Endothelial cell of umbilical vein (primary cell): ENCODE measurements at regions not wholly inside any gene's neighbourhood (a gene's known extent, or its start where the extent isn't known, plus 50 kb on each side); places are given as distances from the start of the nearest gene placed in this dataset.

Source experiments
- BruUV-seq: library from RNA; stranded (reverse); fragments of 400-500 nt; replicated peaks from 2 replicates; lab custom pipeline; 2021; lab: Mats Ljungman, UMichigan
- CTCF ChIA-PET: fragments of 300-600, 350-600 bp; sonication (Branson Sonifier 250); formaldehyde crosslinking; loops from one replicate; lab custom pipeline; 2021; ENCODE audit warnings: antibody characterized with exemption, inconsistent platforms; lab: Charles Lee
- POLR2A ChIA-PET: fragments of 300-600, 350-600 bp; sonication (Branson Sonifier 250); formaldehyde crosslinking; loops from one replicate; lab custom pipeline; 2021; ENCODE audit warnings: antibody characterized with exemption, inconsistent platforms; lab: Charles Lee
- DNase-seq: peaks from one replicate; pipeline ENCODE4 v3.0.0-alpha.2; 2011; ENCODE audit warnings: low read depth, low spot score
- FAIRE-seq: peaks from 2 replicates; lab custom pipeline; 2011; peaks lifted over from hg19 to GRCh38; lab: Jason Lieb, UNC
- H2AFZ ChIP-seq: 2 replicates; pipeline ENCODE4 v1.6.0; 2012; ENCODE audit warnings: low read depth, low read length, control low read depth, inconsistent platforms
- H3K27ac ChIP-seq: 2 replicates; pipeline ENCODE4 v1.5.1; 2011; ENCODE audit warnings: low read depth, mild to moderate bottlenecking, control low read depth, low read length, moderate library complexity; ENCODE audit not compliant: insufficient read depth
- H3K27me3 ChIP-seq, 2 experiments: 2 replicates each; pipeline versions ENCODE4 v1.6.0 to v1.6.1; 2011; ENCODE audit warnings: low read length in 2 of 2, mixed read lengths in 1 of 2; ENCODE audit not compliant: control insufficient read depth in 2 of 2, insufficient read depth in 2 of 2
- H3K36me3 ChIP-seq, 2 experiments: 2 replicates in 1 of 2; 3 replicates in 1 of 2; pipeline ENCODE4 v1.5.1; 2011; ENCODE audit warnings: low read length in 2 of 2, mild to moderate bottlenecking in 1 of 2, moderate library complexity in 1 of 2; ENCODE audit not compliant: control insufficient read depth in 2 of 2, insufficient read depth in 2 of 2; ENCODE audit errors: extremely low read depth in 1 of 2
- H3K4me1 ChIP-seq: 3 replicates; pipeline ENCODE4 v1.5.1; 2011; ENCODE audit warnings: mild to moderate bottlenecking, low read length; ENCODE audit not compliant: control insufficient read depth, insufficient read depth; ENCODE audit errors: extremely low read depth
- H3K4me2 ChIP-seq: 2 replicates; pipeline ENCODE4 v1.6.1; 2011; ENCODE audit warnings: low read length, control low read depth, mixed read lengths; ENCODE audit not compliant: insufficient read depth
- H3K4me3 ChIP-seq, 3 experiments: fragments of 200-600 bp in 1 of 3; sonication (generic), shearing (Covaris generic) in 1 of 3; replicated peaks in 1 of 3; 2 replicates each; pipeline ENCODE4 v1.5.1; 2011 to 2016; ENCODE audit warnings: control low read depth in 3 of 3, low read length in 3 of 3, mild to moderate bottlenecking in 2 of 3, inconsistent platforms in 1 of 3, low read depth in 1 of 3, moderate library complexity in 1 of 3; ENCODE audit not compliant: insufficient read depth in 1 of 3
- H3K79me2 ChIP-seq: 2 replicates; pipeline ENCODE4 v1.6.0; 2012; ENCODE audit warnings: low read length, inconsistent platforms; ENCODE audit not compliant: control insufficient read depth, insufficient read depth
- H3K9ac ChIP-seq: replicated peaks from 2 replicates; pipeline ENCODE3; 2011; ENCODE audit warnings: low read length, control low read depth; ENCODE audit not compliant: insufficient read depth; ENCODE audit errors: extremely low read depth
- H3K9me1 ChIP-seq: replicated peaks from 3 replicates; pipeline ENCODE4 v1.6.0; 2011; ENCODE audit warnings: mild to moderate bottlenecking, low read length; ENCODE audit not compliant: control insufficient read depth, insufficient read depth; ENCODE audit errors: extremely low read depth
- H3K9me3 ChIP-seq: replicated peaks from 2 replicates; pipeline ENCODE4 v1.5.1; 2012; ENCODE audit warnings: low read length, inconsistent platforms; ENCODE audit not compliant: control insufficient read depth, insufficient read depth
- H4K20me1 ChIP-seq: replicated peaks from 2 replicates; pipeline ENCODE3; 2011; ENCODE audit warnings: mild to moderate bottlenecking, low read length; ENCODE audit not compliant: control insufficient read depth, insufficient read depth; ENCODE audit errors: extremely low read depth
- EZH2 ChIP-seq: IDR thresholded peaks from 2 replicates; pipeline ENCODE4 v1.6.1; 2012; ENCODE audit warnings: borderline replicate concordance, low read depth, mild to moderate bottlenecking, moderate library complexity, low read length, inconsistent platforms; ENCODE audit not compliant: severe bottlenecking
- FOS ChIP-seq: IDR thresholded peaks from 2 replicates; pipeline ENCODE4 v1.6.1; 2011; ENCODE audit warnings: mild to moderate bottlenecking, low read length, moderate library complexity, borderline replicate concordance; ENCODE audit not compliant: insufficient read depth
- GATA2 ChIP-seq: IDR thresholded peaks from 2 replicates; pipeline ENCODE4 v1.7.0; 2011; ENCODE audit warnings: low read depth, mild to moderate bottlenecking, moderate library complexity, mixed read lengths, low read length; ENCODE audit not compliant: insufficient read length, insufficient read depth
- JUN ChIP-seq: IDR thresholded peaks from 2 replicates; pipeline ENCODE4 v1.6.1; 2011; ENCODE audit warnings: borderline replicate concordance, low read depth; ENCODE audit not compliant: insufficient read length, insufficient read depth
- MAX ChIP-seq: IDR thresholded peaks from 2 replicates; pipeline ENCODE4 v1.6.1; 2011; ENCODE audit not compliant: insufficient read depth, insufficient read length
- MYC ChIP-seq: IDR thresholded peaks from one replicate; pipeline ENCODE4 v1.6.1; 2011; ENCODE audit warnings: mild to moderate bottlenecking, low read depth, low read length
- POLR2A ChIP-seq: IDR thresholded peaks from 2 replicates; pipeline ENCODE4 v1.6.1; 2012; ENCODE audit warnings: low read depth, mild to moderate bottlenecking, control low read depth, low read length
- POLR2AphosphoS5 ChIP-seq: IDR thresholded peaks from 2 replicates; pipeline ENCODE4 v1.6.1; 2012; ENCODE audit warnings: low read depth, mild to moderate bottlenecking, control low read depth, low read length, moderate library complexity; ENCODE audit not compliant: insufficient read depth
- dilution Hi-C: fragments of 300-500 bp; cut with MboI; formaldehyde crosslinking; loops from one replicate; pipeline ENCODE4 v1.15.0; 2019; ENCODE audit warnings: low sequenced_read_pairs; ENCODE audit not compliant: extremely low pct_ligation_motif_present
- intact Hi-C: fragments of 100-400 bp; cut with micrococcal nuclease; formaldehyde crosslinking; loops from one replicate; pipeline ENCODE4 v1.10.0; 2022
- TF ChIP-seq, protein P1 (sequence below), 2 donors: IDR thresholded peaks; 1 replicate in 1 of 2; 2 replicates in 1 of 2; pipeline ENCODE4 v1.5.1; 2011; ENCODE audit warnings: low read length in 2 of 2, mild to moderate bottlenecking in 2 of 2, moderate library complexity in 2 of 2, control low read depth in 1 of 2, inconsistent platforms in 1 of 2, low read depth in 1 of 2; ENCODE audit not compliant: insufficient read depth in 1 of 2; ENCODE audit errors: extremely low read depth in 1 of 2

- dilution Hi-C loops, result no loop called here
Observed at GRCh38 chr20:18929800-18930199, 116.2 kb downstream of the SCP2D1 start.

More at GRCh38 chr20:18929800-18930199, 116.2 kb downstream of the SCP2D1 start:
- Histone ChIP-seq H3K4me3 (no peak overlapping the region), H3K36me3 (no peaks in the 10 kb centered on the region), H3K9ac (no peak overlapping the region), H4K20me1 (no peaks in the 10 kb centered on the region), H3K27ac (no peak overlapping the region), H3K4me2 (no peak overlapping the region), H2AFZ (no peak overlapping the region), H3K79me2 (no peaks in the 10 kb centered on the region), H3K9me3 (no peaks in the 10 kb centered on the region), H3K27me3 (no peaks in the 10 kb centered on the region), H3K9me1 (no peaks in the 10 kb centered on the region), H3K4me1 (no peaks in the 10 kb centered on the region)
- intact Hi-C loops, result no loop called here
- TF ChIP-seq GATA2, result no peak
- no peak for TF ChIP-seq JUN
- TF ChIP-seq, protein P1, sequence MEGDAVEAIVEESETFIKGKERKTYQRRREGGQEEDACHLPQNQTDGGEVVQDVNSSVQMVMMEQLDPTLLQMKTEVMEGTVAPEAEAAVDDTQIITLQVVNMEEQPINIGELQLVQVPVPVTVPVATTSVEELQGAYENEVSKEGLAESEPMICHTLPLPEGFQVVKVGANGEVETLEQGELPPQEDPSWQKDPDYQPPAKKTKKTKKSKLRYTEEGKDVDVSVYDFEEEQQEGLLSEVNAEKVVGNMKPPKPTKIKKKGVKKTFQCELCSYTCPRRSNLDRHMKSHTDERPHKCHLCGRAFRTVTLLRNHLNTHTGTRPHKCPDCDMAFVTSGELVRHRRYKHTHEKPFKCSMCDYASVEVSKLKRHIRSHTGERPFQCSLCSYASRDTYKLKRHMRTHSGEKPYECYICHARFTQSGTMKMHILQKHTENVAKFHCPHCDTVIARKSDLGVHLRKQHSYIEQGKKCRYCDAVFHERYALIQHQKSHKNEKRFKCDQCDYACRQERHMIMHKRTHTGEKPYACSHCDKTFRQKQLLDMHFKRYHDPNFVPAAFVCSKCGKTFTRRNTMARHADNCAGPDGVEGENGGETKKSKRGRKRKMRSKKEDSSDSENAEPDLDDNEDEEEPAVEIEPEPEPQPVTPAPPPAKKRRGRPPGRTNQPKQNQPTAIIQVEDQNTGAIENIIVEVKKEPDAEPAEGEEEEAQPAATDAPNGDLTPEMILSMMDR (IDR thresholded peaks at IDR 0.05; ENCODE audit: extremely low read depth in 1 of 2, insufficient read depth in 1 of 2, low read depth in 1 of 2, low read length in 2 of 2), result no peak
- no peak for TF ChIP-seq POLR2A
- TF ChIP-seq POLR2AphosphoS5, result no peak
- TF ChIP-seq MAX, result no peak
- TF ChIP-seq MYC, result no peak
- TF ChIP-seq FOS, result no peak
- no peak for TF ChIP-seq EZH2
- CTCF ChIA-PET, result no interaction called here
- POLR2A ChIA-PET, result no interaction called here
- FAIRE-seq (no peak), DNase-seq (no peak)
- BruUV-seq, result no TSS peak
